HCT116 (cell line): ENCODE measurements at regions not wholly inside any gene's neighbourhood (a gene's known extent, or its start where the extent isn't known, plus 50 kb on each side); places are given as distances from the start of the nearest gene placed in this dataset.

Experiments used
- ATAC-seq: fragments of 200-7000 bp; cut with Tn5 transposase; 2 replicates; pipeline ENCODE4 v1.9.1; 2020; ENCODE audit warnings: mild to moderate bottlenecking, moderate library complexity
- BruUV-seq: library from RNA; stranded (reverse); fragments of 400-500 nt; replicated peaks from 2 replicates; lab custom pipeline; 2021; lab: Mats Ljungman, UMichigan
- CTCF ChIA-PET: fragments of 300-600 bp; sonication (Branson Sonifier 250); formaldehyde crosslinking; loops from one replicate; lab custom pipeline; 2021; ENCODE audit warnings: antibody characterized with exemption; lab: Charles Lee
- POLR2A ChIA-PET: fragments of 300-600, 350-600 bp; sonication (Branson Sonifier 250); formaldehyde crosslinking; loops from one replicate; lab custom pipeline; 2021; ENCODE audit warnings: antibody characterized with exemption; lab: Charles Lee
- RAD21 ChIA-PET, 2 experiments: fragments of 300-600 bp; sonication (Branson Sonifier 250); formaldehyde crosslinking; loops; one replicate each; lab custom pipeline; 2023; ENCODE audit warnings: low total read pairs in 2 of 2; ENCODE audit not compliant: uncharacterized antibody in 2 of 2, unreplicated experiment in 2 of 2, low non-redundant PET in 1 of 2; lab: Charles Lee
- DNase-seq: peaks from one replicate; pipeline ENCODE4 v3.0.0-alpha.2; 2010; ENCODE audit warnings: low read depth, low spot score
- H2AFZ ChIP-seq: fragments of 200-600 bp; shearing (Covaris generic), sonication (generic); 2 replicates; pipeline ENCODE4 v1.6.1; 2017; ENCODE audit warnings: low read depth, mixed run types, mixed read lengths, antibody characterized with exemption, low read length; ENCODE audit not compliant: poor library complexity, severe bottlenecking
- H3K27ac ChIP-seq: 2 replicates; pipeline ENCODE4 v1.5.1; 2012; ENCODE audit warnings: low read depth, low read length
- H3K27me3 ChIP-seq: fragments of 200-600 bp; sonication (generic); 2 replicates; pipeline ENCODE4 v1.6.1; 2016; ENCODE audit warnings: mixed run types, low read length, mixed read lengths; ENCODE audit not compliant: insufficient read depth
- H3K36me3 ChIP-seq, 2 experiments: fragments of 200-500 bp in 1 of 2; fragments of 200-600 bp in 1 of 2; sonication (Bioruptor generic) in 1 of 2; sonication (generic) in 1 of 2; 2 replicates each; pipeline versions ENCODE4 v1.5.1 to v1.6.1; 2014 to 2016; ENCODE audit warnings: low read length in 2 of 2, inconsistent platforms in 1 of 2, mixed read lengths in 1 of 2, mixed run types in 1 of 2; ENCODE audit not compliant: insufficient read depth in 2 of 2, control insufficient read depth in 1 of 2
- H3K4me1 ChIP-seq, 2 experiments: fragments of 200-600 bp in 1 of 2; sonication (generic) in 1 of 2; 2 replicates each; pipeline versions ENCODE4 v1.5.1 to v1.6.1; 2012 to 2017; ENCODE audit warnings: low read length in 2 of 2, inconsistent platforms in 1 of 2, mild to moderate bottlenecking in 1 of 2, mixed read lengths in 1 of 2, mixed run types in 1 of 2, moderate library complexity in 1 of 2; ENCODE audit not compliant: insufficient read depth in 2 of 2, control insufficient read depth in 1 of 2
- H3K4me2 ChIP-seq: fragments of 200-600 bp; sonication (generic); 2 replicates; pipeline ENCODE4 v1.6.1; 2017; ENCODE audit warnings: mixed run types, low read length, mixed read lengths
- H3K4me3 ChIP-seq, 2 experiments: fragments of 200-600 bp in 1 of 2; sonication (generic) in 1 of 2; replicated peaks in 1 of 2; 2 replicates each; pipeline ENCODE4 v1.5.1; 2011 to 2016; ENCODE audit warnings: low read length in 2 of 2, control low read depth in 1 of 2, low read depth in 1 of 2, mild to moderate bottlenecking in 1 of 2, mixed read lengths in 1 of 2, mixed run types in 1 of 2
- H3K79me2 ChIP-seq: fragments of 200-600 bp; sonication (generic); 2 replicates; pipeline ENCODE4 v1.6.1; 2017; ENCODE audit warnings: mild to moderate bottlenecking, mixed run types, low read length, moderate library complexity, mixed read lengths; ENCODE audit not compliant: insufficient read depth
- H3K9ac ChIP-seq: fragments of 200-600 bp; sonication (generic); 2 replicates; pipeline ENCODE4 v1.6.1; 2016; ENCODE audit warnings: low read length, mixed read lengths
- H3K9me2 ChIP-seq: fragments of 200-600 bp; sonication (generic), shearing (Covaris generic); 2 replicates; pipeline ENCODE4 v1.6.1; 2017; ENCODE audit warnings: mixed run types, mild to moderate bottlenecking, moderate library complexity; ENCODE audit not compliant: insufficient read depth
- H3K9me3 ChIP-seq, 2 experiments: fragments of 200-500 bp in 1 of 2; fragments of 200-600 bp in 1 of 2; sonication (Bioruptor generic) in 1 of 2; sonication (generic) in 1 of 2; 2 replicates each; pipeline ENCODE4 v1.6.1; 2014 to 2017; ENCODE audit warnings: low read length in 2 of 2, mixed read lengths in 2 of 2, inconsistent platforms in 1 of 2, low read depth in 1 of 2, mild to moderate bottlenecking in 1 of 2, mixed run types in 1 of 2, moderate library complexity in 1 of 2; ENCODE audit not compliant: control insufficient read depth in 1 of 2, insufficient read depth in 1 of 2
- H4K20me1 ChIP-seq: fragments of 200-600 bp; sonication (generic), shearing (Covaris generic); 2 replicates; pipeline ENCODE4 v1.6.1; 2017; ENCODE audit warnings: mixed run types, mild to moderate bottlenecking, moderate library complexity; ENCODE audit not compliant: insufficient read depth
- CEBPB ChIP-seq: IDR thresholded peaks from 2 replicates; pipeline ENCODE4 v1.6.1; 2012; ENCODE audit warnings: low read depth
- EGR1 ChIP-seq: IDR thresholded peaks from 2 replicates; pipeline ENCODE4 v1.6.1; 2012; ENCODE audit warnings: low read depth
- ELF1 ChIP-seq: IDR thresholded peaks from 2 replicates; pipeline ENCODE4 v1.6.1; 2012; ENCODE audit warnings: low read depth, borderline replicate concordance
- EZH2 ChIP-seq: fragments of 200-600 bp; sonication (generic); IDR thresholded peaks from 2 replicates; pipeline ENCODE4 v1.6.1; 2017; ENCODE audit warnings: antibody characterized with exemption, mixed run types
- EZH2phosphoT487 ChIP-seq: fragments of 200-600 bp; IDR thresholded peaks from 2 replicates; pipeline ENCODE4 v1.6.1; 2018; ENCODE audit warnings: antibody characterized with exemption, borderline replicate concordance
- JUND ChIP-seq: IDR thresholded peaks from 2 replicates; pipeline ENCODE4 v1.6.1; 2012
- POLR2A ChIP-seq: IDR thresholded peaks from 2 replicates; pipeline ENCODE4 v1.7.0; 2011; ENCODE audit warnings: borderline replicate concordance; ENCODE audit not compliant: insufficient read depth, insufficient read length; ENCODE audit errors: extremely low read depth
- RAD21 ChIP-seq: IDR thresholded peaks from 2 replicates; pipeline ENCODE4 v1.6.1; 2012; ENCODE audit warnings: low read depth, mild to moderate bottlenecking
- SP1 ChIP-seq: IDR thresholded peaks from 2 replicates; pipeline ENCODE4 v1.6.1; 2012; ENCODE audit warnings: low read depth
- SRF ChIP-seq: IDR thresholded peaks from 2 replicates; pipeline ENCODE4 v1.6.1; 2012; ENCODE audit warnings: low read depth
- TCF7L2 ChIP-seq: IDR thresholded peaks from 2 replicates; pipeline ENCODE4 v1.7.0; 2011; ENCODE audit warnings: borderline replicate concordance, inconsistent platforms; ENCODE audit not compliant: insufficient read depth, insufficient read length; ENCODE audit errors: extremely low read depth
- YY1 ChIP-seq: IDR thresholded peaks from 2 replicates; pipeline ENCODE4 v1.6.1; 2011; ENCODE audit warnings: low read length, low read depth, moderate library complexity, mild to moderate bottlenecking; ENCODE audit not compliant: insufficient replicate concordance; ENCODE audit errors: extremely low read depth
- ZFX ChIP-seq: fragments of 450-650 bp; IDR thresholded peaks from 2 replicates; pipeline ENCODE4 v1.6.1; 2017
- ZNF274 ChIP-seq: fragments of 200-500 bp; sonication (Bioruptor generic); IDR thresholded peaks from 2 replicates; pipeline ENCODE4 v1.6.1; 2014; ENCODE audit warnings: mild to moderate bottlenecking, low read depth, low read length, inconsistent platforms
- intact Hi-C: fragments of 100-400 bp; cut with micrococcal nuclease; formaldehyde crosslinking; loops from 2 replicates; pipeline ENCODE4 v1.10.0; 2022
- TF ChIP-seq, protein P1 (sequence below): IDR thresholded peaks from 2 replicates; pipeline ENCODE4 v1.6.1; 2012
- TF ChIP-seq, protein P2 (sequence below), 3 experiments: fragments of 200-600 bp in 1 of 3; sonication (generic) in 1 of 3; IDR thresholded peaks in 2 of 3; conservative IDR thresholded peaks in 1 of 3; 2 replicates each; pipeline ENCODE4 v1.5.1; 2012 to 2017; ENCODE audit warnings: low read depth in 2 of 3, low read length in 2 of 3, antibody characterized with exemption in 1 of 3, borderline replicate concordance in 1 of 3, control low read depth in 1 of 3, mild to moderate bottlenecking in 1 of 3, mixed read lengths in 1 of 3, mixed run types in 1 of 3, moderate library complexity in 1 of 3; ENCODE audit not compliant: insufficient read depth in 1 of 3
- TF ChIP-seq, protein P3 (sequence below): IDR thresholded peaks from 2 replicates; pipeline ENCODE4 v1.6.1; 2012; ENCODE audit warnings: low read depth

DNA sequence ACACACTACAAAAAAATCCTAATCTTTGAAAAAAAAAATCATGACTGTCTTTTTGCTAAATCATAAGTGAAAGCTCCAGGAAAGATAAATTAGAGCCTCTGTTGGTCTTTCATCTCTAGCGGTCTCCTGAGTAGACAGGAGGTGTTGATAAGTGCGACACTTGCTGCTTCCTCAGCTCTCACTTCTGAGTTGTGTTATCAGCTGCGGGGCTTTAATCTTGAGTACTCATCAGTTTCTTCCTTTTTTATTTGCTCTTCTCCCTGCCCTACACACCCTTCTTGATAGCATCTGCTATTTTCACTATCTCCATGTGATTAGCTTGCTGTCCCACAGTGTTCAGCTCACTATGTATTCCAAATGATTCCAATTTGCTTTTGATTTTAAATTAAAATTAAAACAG, 1449.2 kb downstream of the C4orf33 start:
- DNase-seq: no peak
- intact Hi-C loops: no loop called here
- H3K9me3 ChIP-seq: no peaks in the 10 kb centered on the region
- no peak for ATAC-seq
- H3K4me3 ChIP-seq: no peak overlapping the region
- CTCF ChIA-PET: no interaction called here
- no peaks in the 10 kb centered on the region for H4K20me1 ChIP-seq
- TF ChIP-seq ELF1 (no peak), ZFX (no peak), TCF7L2 (no peak), SP1 (no peak), JUND (no peak), CEBPB (no peak), RAD21 (no peak), EZH2 (no peak), EGR1 (no peak), ZNF274 (no peak), SRF (no peak), YY1 (no peak), EZH2phosphoT487 (no peak), POLR2A (no peak)
- TF ChIP-seq, protein P1, sequence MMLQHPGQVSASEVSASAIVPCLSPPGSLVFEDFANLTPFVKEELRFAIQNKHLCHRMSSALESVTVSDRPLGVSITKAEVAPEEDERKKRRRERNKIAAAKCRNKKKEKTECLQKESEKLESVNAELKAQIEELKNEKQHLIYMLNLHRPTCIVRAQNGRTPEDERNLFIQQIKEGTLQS: no peak
- TF ChIP-seq, protein P2, sequence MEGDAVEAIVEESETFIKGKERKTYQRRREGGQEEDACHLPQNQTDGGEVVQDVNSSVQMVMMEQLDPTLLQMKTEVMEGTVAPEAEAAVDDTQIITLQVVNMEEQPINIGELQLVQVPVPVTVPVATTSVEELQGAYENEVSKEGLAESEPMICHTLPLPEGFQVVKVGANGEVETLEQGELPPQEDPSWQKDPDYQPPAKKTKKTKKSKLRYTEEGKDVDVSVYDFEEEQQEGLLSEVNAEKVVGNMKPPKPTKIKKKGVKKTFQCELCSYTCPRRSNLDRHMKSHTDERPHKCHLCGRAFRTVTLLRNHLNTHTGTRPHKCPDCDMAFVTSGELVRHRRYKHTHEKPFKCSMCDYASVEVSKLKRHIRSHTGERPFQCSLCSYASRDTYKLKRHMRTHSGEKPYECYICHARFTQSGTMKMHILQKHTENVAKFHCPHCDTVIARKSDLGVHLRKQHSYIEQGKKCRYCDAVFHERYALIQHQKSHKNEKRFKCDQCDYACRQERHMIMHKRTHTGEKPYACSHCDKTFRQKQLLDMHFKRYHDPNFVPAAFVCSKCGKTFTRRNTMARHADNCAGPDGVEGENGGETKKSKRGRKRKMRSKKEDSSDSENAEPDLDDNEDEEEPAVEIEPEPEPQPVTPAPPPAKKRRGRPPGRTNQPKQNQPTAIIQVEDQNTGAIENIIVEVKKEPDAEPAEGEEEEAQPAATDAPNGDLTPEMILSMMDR (IDR thresholded peaks at IDR 0.05 in 2 of 3, conservative IDR thresholded peaks at IDR 0.05 in 1 of 3; ENCODE audit: borderline replicate concordance in 1 of 3, insufficient read depth in 1 of 3, low read depth in 2 of 3, low read length in 2 of 3): no peak
- TF ChIP-seq, protein P3, sequence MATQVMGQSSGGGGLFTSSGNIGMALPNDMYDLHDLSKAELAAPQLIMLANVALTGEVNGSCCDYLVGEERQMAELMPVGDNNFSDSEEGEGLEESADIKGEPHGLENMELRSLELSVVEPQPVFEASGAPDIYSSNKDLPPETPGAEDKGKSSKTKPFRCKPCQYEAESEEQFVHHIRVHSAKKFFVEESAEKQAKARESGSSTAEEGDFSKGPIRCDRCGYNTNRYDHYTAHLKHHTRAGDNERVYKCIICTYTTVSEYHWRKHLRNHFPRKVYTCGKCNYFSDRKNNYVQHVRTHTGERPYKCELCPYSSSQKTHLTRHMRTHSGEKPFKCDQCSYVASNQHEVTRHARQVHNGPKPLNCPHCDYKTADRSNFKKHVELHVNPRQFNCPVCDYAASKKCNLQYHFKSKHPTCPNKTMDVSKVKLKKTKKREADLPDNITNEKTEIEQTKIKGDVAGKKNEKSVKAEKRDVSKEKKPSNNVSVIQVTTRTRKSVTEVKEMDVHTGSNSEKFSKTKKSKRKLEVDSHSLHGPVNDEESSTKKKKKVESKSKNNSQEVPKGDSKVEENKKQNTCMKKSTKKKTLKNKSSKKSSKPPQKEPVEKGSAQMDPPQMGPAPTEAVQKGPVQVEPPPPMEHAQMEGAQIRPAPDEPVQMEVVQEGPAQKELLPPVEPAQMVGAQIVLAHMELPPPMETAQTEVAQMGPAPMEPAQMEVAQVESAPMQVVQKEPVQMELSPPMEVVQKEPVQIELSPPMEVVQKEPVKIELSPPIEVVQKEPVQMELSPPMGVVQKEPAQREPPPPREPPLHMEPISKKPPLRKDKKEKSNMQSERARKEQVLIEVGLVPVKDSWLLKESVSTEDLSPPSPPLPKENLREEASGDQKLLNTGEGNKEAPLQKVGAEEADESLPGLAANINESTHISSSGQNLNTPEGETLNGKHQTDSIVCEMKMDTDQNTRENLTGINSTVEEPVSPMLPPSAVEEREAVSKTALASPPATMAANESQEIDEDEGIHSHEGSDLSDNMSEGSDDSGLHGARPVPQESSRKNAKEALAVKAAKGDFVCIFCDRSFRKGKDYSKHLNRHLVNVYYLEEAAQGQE: no peak
- TF ChIP-seq, all 23 proteins: peak for 0
- no peak overlapping the region for H3K4me2 ChIP-seq
- ChIA-PET RAD21 (no interaction called here), POLR2A (no interaction called here)
- H3K9ac ChIP-seq: no peak overlapping the region
- no peaks in the 10 kb centered on the region for H3K36me3 ChIP-seq
- no TSS peak for BruUV-seq
- no peaks in the 10 kb centered on the region for H3K79me2 ChIP-seq
- H2AFZ ChIP-seq: no peak overlapping the region
- no peaks in the 10 kb centered on the region for H3K4me1 ChIP-seq
- H3K27ac ChIP-seq: no peak overlapping the region
- H3K27me3 ChIP-seq: no peaks in the 10 kb centered on the region
- H3K9me2 ChIP-seq: no peaks in the 10 kb centered on the region
